D341Med (cell line): ENCODE measurements at regions not wholly inside any gene's neighbourhood (a gene's known extent, or its start where the extent isn't known, plus 50 kb on each side); places are given as distances from the start of the nearest gene placed in this dataset.
"Not testable (repeated sequence)": the region's sequence is repeated elsewhere in the genome, so short reads cannot be mapped to it uniquely, and the experiment has no call there.

Experiments used
- DNase-seq: peaks from one replicate; pipeline ENCODE4 v3.0.0; 2012; ENCODE audit warnings: low spot score

DNA sequence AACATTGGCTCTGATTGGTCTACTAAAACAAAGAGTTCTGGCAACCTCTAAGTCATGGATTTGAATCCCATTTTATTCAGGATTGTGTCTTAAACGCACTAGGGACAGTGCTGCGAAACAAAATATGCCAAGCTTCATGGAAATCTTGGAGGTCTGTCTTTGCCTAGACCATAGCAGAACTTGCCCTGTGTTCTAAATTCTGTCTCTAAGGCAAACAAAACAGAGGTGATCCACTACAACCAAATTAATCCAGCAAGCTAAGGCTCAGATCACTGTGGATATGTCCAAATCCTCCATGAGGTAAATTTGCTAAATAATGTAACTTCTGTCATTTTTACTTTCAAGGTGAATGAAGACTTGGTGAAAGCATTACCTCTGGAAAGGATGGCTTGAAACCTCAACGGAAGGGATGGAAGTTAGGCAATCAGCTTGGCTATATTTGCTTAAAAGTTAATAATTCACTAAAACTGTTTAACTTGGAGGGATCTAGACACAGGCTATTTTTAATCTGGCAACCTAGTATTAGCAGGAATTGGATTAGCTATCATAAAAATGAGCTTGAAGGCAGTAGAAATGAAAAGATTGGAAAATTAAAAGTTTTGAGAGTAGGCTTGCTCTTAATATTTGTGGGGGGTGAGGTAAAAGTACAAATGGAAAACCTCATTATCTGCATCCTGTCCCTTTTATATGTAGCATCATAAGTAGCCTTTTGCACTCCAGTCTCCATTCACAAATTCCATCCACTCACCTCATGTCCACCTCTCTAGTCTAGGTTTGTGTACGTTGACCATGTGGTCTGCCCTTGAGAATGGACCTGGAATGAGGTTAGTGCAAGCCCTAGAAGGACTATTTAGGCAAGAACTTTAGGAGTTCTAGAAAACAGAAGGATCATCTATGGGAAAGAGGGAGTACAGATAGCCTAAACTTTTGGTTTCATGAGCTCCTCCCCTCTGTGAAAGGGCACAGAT lies 176.2 kb downstream of the SMC2 start:
- no peak for DNase-seq

DNA sequence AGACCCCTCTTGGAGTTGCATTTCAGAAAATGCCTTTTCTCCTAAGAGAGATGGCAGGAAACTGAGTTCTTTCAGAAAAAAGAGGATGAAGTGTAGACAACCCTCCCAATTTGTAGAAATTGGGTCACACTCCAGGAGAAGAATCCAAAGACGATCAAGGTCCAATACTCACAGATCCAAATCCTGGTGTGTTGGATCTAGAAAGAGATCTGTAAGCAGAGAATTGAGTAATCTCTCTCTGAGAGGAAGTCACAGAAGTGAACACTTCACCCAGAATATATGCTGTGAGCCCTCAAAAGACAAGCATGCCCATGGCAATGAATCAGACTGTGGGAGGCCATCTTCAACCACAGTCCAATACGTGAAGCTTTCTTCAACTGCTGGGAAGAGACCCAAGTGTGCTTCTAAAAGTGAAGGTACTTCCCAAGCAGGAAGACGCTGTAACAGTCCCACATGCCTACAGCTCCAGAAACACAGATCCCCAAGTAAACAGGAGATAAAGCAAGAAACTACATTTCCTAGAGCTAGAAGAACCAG lies 182.7 kb downstream of the SMC2 start:
- DNase-seq, result no peak

DNA sequence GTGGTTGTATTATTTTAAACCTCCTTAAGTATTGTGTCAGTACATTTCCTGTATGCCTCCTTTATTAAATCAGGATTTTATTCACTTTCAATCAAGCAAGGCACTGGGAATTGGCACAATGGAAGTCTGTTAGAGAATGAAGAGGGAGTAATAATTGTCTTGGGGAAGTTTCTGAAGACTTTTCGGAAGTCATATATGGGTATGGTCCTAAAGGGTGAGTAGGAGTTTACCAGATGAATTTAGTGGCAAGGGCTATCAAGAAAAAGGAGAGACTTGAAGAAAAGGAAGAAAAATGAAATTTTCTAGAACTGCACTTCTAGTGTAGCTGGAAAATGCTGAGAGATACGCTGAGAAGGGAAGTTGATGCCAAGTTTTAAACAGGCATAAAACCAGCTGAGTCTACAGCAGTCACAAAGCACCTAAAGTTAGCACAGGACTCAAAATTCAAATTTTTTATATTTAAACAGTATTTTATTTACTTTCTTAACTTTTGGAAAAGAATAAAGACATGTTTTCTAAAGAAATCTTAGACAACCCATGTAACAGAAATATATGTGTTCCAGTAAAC lies 184.9 kb downstream of the SMC2 start:
- DNase-seq, result no peak

DNA sequence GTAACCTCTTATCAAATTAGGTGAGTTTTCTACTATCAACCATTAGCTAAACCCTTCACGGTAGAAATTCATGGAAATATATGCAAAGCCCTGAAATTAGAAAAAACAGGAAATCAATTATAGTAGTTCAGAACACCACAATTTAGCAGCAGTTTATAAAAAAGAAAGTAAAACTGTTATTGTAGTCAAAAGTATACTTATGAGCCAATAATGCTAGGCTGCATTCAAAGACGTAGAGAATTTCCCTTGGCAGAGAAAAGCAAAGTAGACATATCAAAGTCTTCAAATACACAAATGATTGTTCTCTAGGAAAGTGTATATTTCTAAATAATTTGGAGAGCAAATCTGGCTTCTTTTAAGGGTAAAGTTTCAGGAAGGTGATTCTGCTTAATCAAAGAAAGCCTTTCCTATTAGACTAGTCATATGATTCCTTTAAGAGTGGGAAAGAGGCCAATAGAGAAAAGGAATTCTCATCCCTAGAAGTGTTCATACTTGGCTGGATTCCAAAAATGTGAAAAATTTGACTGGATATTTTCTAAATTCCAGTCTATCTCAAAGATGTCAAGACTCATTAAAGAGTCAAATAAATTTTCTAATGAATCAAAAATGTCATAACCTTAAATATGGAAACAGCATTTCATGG lies 185.5 kb downstream of the SMC2 start:
- DNase-seq, result no peak

DNA sequence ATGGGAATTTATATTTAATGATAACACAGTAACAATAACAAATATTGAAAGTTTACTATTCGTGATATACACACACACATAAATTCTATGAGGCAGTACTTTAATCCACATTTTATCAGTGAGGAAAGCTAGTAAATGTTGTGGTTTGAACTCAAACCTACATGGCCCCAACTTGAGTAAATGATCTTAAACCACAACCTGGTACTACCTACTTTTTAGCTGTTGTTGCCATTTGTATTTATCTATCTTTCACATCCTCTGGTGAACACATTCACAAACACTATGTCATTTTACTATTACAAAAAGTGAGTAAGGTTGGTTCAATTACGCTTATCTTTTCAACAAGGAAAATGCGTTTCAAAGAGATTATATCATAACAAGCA lies 186.1 kb downstream of the SMC2 start:
- no peak for DNase-seq

DNA sequence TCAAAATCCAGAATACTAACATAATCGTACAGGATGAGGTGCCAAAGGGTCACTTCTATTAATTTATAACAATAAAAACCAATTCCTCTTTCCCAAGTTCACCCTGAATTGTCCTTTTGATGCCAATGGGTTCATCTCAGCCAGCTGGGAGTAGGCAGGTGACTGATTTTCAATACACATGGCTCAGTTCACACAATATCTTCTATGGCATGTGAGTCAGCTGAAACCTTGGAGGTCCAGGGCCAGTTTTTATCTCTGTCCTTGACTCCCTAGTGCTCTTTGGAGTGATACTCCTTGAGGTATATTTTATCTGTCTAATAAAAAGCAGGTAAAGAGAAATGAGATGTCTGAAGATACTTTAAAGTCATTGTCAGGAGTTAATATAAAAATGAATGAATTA lies 186.6 kb downstream of the SMC2 start:
- no peak for DNase-seq

DNA sequence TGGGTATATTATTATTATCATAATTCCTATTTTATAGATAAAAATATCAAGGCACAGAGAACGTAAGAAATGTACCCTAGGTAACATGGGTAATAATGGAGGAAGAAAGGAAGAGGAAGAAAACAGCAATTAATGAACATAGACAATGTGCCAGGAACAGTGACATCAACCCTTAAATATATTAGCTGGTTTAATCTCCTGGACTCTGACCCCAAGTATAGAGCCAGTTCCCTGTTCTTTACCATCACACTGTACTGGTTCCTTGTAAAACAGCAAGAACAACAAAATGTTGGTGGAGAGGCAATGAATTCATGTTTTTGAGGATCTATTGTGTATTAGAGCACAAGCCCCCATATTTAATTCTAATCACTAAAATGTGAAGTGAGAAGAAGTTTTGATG lies 192.1 kb downstream of the SMC2 start:
- no peak for DNase-seq

DNA sequence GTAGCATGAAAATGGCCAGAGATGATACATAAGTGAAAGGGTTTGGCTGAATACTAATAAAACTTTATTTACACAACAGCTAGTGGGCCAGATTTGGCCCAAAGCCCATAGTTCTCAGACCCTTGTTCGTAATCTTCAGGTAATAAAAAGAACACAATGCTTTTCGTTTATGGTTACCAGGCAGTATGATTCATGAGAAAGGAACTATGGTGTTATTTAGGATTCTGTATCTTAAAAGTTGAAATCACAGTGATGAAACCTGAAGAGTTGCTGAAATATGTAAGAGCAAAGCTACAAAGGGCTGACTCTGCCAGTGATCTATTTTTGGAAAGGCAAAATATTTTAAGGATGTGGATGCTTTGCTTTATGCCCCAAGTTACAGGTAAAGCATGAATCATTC lies 192.7 kb downstream of the SMC2 start:
- DNase-seq, result no peak

DNA sequence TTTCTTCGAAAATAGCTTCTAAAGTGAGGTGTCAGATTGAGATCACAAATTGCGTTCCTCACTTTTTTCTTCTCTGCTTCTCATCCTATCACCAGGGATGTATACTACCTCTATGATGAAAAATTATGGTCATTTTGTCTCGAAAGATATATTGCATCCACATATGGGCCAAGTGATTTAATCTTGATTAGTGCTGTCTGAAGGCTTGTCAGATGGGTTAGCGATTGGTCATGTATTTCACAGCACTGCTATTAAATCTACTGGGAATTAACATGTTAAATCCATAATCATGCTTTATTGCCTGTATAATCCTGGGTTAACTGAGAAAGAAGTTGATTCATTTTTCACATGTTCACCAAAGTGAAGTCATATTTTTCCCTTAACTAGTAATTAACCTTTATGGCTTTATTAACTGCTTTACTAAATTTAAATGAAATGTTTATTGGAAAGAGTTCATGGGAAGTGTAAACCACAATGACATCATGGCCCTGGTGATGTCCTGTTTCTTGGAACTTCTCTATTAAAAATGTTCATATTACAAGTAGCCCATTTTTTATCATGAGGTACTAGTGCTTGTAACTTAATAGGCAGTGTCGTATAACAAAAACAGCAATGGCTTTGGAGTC lies 193.3 kb downstream of the SMC2 start:
- DNase-seq, result peak; percentile 31

DNA sequence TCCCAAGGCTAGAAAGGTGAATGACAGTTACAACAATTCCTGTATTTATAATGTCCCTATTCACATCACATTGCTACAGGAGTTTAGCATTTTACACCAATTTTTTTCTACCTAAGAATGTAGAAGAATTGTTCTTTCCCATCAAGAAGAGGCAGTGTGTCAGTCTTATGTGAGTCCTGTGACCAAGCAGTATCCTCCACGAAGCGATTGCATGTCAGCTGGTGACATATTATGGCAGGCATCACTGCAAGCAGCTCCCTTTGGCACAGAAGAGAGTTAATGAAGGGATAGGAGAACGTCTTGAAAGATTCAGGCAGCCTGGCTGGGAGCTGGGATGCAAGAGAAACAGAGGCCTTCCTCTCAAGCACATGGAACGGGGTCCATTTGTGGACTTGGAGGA lies 199.8 kb downstream of the SMC2 start:
- DNase-seq, result no peak

DNA sequence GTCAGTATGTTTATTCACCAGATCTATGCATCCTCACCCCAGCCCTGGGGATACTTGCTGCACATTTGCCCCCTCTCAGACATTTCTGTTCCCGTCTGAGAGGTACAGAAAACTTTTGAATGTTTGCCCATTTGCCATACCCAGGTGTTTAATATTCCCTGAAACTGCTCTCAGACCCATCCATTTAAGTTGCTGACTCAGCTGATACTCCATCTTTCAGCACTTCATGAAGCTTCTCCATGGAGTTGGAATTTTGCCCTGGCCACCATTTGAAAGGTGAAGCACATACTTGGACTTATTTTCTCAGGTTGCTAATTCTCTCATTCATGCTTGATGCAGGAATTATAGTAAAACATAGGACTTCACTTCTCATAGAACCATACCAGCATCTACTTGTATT lies 203.9 kb upstream of the OR13F1 start:
- no peak for DNase-seq

DNA sequence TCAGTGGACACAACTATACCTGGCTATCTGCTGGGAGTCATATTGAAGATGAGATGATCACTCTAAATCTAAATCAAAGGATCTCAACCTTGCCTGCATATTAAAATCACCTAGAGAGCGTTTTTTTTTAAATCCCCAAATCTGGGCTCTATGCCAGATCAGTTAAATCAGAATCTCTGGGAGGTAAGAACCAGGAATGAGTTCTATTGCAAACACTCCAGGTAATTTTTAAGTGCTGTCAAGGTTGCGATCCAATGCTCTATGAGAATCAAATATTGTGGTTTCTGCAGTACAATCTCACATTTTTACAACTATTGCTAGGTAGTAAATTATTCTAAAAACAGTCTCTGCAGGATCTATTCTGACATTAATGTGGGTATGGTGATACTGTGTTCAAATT lies 202.3 kb upstream of the OR13F1 start:
- DNase-seq, result no peak

DNA sequence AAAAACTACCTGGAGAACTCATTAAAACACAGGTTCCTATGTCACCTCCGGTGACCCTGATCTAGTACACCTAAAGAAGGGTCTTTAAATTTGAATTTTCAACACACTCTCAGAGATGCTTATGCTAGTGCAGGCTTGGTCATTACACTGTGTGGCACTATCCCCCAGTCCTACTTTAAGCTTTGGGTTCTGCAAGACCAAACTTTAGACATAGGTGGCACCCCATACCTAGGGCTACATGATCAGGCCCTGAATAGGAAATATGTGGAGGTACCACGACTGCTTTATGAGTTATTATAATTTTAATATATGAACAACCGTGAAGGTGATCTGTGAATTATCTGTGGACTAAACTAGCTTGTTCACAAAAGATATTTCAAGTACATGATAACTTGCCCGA lies 201.3 kb upstream of the OR13F1 start:
- no peak for DNase-seq

DNA sequence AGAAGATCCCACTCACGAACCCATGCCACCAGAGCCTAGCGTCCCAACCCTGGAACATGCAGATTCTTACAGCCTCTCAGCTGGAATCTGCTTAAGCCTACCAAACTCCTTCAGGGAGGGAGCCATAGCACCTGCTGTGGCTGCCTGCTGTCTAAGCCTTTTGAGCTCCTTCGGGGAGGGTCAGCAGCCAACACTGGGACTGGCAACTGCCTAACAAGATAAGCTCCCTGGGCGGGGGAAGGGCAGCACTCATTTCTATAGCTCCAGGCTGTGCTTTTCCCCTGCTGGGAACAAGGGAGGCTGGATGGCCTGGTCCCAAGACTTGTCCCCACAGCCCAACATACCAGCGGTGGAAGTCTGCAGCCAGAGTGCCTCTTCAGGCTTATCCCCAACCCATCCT lies 199.1 kb upstream of the OR13F1 start:
- no peak for DNase-seq

DNA sequence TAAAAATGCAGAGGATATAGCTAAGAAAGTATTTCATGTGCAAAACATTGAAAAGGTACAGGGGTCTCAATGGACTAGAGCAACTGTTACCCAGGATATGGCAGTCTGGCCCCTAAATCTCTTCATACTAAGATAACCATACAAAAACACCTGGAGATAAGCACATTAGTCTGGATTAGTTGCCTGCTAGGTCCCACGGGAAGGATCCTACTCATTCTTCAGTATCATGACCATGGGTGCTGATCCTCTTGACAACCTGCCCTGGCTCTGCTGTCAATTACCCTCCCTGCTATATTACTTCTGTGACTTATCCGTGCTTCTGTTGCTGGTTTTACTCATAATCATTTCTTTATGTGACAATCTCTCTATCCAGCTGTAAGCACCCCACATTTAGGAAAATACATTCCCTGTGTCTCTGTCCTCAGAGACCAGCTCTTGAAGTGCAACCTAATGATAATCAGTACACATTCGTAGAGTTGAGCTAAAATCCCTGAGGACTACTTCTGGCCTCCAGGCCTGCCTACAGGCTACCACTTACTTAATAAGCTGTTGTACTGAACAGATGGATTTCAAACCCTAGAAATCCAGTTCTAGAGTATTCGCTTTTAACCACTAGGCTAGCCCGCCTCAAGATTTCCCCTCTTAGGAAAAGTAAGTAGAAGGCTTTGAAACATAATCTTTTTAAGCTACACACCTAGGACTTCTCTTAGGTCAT lies 190.5 kb upstream of the OR13F1 start:
- peak; percentile 71 for DNase-seq

DNA sequence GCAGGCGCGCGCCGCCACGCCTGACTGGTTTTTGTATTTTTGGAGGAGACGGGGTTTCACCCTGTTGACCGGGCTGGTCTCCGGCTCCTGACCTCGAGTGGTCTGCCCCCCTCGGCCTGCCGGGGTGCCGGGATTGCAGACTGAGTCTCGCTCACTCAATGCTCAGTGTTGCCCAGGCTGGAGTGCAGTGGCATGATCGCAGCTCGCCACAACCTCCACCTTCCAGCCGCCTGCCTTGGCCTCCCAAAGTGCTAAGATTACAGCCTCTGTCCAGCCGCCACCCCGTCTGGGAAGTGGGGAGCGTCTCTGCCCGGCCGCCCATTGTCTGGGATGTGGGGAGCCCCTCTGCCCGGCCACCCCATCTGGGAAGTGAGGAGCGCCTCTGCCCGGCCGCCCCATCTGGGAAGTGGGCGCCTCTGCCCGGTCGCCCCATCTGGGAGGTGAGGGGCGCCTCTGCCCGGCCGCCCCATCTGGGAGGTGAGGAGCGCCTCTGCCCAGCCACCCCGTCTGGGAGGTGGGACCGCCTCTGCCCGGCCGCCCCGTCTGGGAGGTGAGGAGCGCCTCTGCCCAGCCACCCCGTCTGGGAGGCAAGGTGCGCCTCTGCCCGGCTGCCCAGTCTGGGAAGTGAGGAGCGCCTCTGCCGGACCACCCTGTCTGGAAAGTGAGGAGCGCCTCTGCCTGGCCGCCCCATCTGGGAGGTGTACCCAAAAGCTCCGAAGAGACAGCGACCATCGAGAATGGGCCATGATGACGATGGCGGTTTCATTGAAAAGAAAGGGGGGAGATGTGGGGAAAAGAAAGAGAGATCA lies 187.7 kb upstream of the OR13F1 start:
- DNase-seq, result not testable (repeated sequence)

DNA sequence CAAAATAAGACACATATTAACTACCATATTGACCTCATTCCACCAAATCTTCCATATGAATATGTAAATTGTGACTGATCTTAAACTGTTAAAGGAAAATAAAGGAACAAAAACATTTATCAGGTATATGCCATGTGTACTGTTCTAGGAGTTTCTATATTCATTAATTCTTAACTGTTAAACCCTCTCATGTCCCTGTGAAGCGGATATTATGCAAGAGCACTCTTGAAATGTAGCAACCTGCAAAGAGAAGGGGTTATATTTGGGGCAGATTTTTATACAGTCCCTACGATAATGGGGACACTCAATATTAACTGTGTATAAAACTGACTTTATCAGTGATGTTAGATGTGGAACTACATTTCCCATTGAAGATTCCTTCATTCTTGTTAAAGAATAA lies 184.9 kb upstream of the OR13F1 start:
- no peak for DNase-seq

DNA sequence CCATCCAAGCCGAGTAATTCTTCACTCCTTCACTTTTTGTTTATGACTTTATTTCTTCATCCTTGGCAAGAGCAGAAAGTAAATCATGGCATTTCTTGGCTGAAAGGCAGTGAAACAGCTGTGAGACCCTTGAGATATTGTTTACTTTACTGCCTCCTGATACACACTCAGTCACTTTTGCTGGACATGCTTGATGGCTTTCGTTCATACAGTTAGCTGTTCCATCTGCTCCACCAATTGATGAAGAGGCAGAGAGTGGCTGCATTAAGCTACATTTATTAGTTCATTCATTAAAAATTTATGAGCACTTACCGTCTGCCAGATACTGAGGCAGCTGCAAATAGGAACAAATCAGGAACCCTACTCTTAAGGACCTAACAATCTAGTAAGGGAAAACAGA lies 184.4 kb upstream of the OR13F1 start:
- peak; percentile 36 for DNase-seq

DNA sequence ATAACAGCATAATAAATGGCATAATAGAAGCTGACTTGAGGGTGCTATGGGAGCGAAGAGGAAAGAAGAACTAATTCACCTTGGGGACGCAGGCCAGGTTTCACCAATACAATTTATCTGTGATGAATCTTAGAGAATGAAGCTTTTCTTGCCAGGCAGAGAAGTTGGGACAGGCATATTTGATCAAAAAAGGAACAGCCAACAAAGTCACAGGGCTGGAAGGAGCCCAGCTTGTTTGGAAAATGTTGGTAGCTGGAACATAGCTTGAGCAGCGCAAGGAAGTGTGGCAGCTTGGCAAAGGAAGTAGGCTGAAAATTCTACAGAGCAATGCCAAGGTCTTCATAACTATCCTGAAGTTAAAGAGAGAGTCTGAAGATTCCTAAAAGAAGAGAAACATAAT lies 181.5 kb upstream of the OR13F1 start:
- no peak for DNase-seq

DNA sequence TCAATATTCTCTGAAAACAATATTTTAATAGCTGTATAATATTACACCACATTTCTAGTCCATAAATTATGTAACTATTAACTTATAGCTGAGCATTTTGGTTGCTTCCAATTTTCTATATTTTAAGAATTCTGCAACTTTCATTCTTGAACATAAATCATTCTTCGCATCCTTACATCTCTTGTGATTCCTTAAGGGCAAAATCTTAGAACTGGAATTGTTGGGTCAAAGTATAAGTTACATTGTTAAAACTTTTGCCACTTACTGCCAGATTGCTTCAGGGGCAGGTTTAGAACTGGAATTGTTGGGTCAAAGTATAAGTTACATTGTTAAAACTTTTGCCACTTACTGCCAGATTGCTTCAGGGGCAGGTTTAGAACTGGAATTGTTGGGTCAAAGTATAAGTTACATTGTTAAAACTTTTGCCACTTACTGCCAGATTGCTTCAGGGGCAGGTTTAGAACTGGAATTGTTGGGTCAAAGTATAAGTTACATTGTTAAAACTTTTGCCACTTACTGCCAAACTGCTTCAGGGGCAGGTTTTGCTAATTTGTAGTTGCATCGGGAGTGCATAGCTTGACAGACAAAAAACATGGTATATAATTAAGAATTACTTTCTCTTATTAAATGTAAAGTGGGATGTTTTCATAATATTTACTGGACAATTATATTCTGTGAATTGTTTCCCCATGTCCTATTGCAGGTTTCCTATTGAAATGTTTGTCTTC lies 179.9 kb upstream of the OR13F1 start:
- not testable (repeated sequence) for DNase-seq
